HL-60/S4 treated with retinoic acid at 250 ng/mL for 4 days and 3 days (cell line): ENCODE measurements at regions not wholly inside any gene's neighbourhood (a gene's known extent, or its start where the extent isn't known, plus 50 kb on each side); places are given as distances from the start of the nearest gene placed in this dataset.

Experiments used
- in situ Hi-C: fragments of 300-500 bp; cut with MboI; formaldehyde crosslinking; loops from 2 replicates; pipeline ENCODE4 v1.7.0; 2022; ENCODE audit warnings: low sequenced_read_pairs

- in situ Hi-C loops: no loop called here
Measured at GRCh38 chr4:138894709-138895108, 120.9 kb upstream of the NOCT start.

- in situ Hi-C loops: no loop called here
Measured at GRCh38 chr4:138894011-138894410, 121.6 kb upstream of the NOCT start.

- in situ Hi-C loops: no loop called here
Measured at GRCh38 chr4:138892483-138893407, 122.8 kb upstream of the NOCT start.

GRCh38 chr4:138891631-138892031 is 124.0 kb upstream of the NOCT start:
- in situ Hi-C loops: no loop called here

- in situ Hi-C loops: no loop called here
Measured at GRCh38 chr4:138890891-138891570, 124.5 kb upstream of the NOCT start.

- in situ Hi-C loops: no loop called here
Measured at GRCh38 chr4:138889216-138889615, 126.4 kb upstream of the NOCT start.

- in situ Hi-C loops: no loop called here
Measured at GRCh38 chr4:138887741-138888140, 127.8 kb upstream of the NOCT start.

GRCh38 chr4:138887341-138887740 is 128.2 kb upstream of the NOCT start:
- in situ Hi-C loops: no loop called here

GRCh38 chr4:138879757-138880156 is 135.8 kb upstream of the NOCT start:
- in situ Hi-C loops: no loop called here

GRCh38 chr4:138875891-138876608 is 139.5 kb upstream of the NOCT start:
- in situ Hi-C loops: no loop called here

- in situ Hi-C loops: no loop called here
Measured at GRCh38 chr4:138871555-138871875, 144.1 kb upstream of the NOCT start.

GRCh38 chr4:138870737-138871554 is 144.6 kb upstream of the NOCT start:
- in situ Hi-C loops: no loop called here

GRCh38 chr4:138869631-138870030 is 145.9 kb upstream of the NOCT start:
- in situ Hi-C loops: no loop called here

GRCh38 chr4:138869165-138869564 is 146.4 kb upstream of the NOCT start:
- in situ Hi-C loops: no loop called here

- in situ Hi-C loops: no loop called here
Measured at GRCh38 chr4:138868562-138868961, 147.0 kb upstream of the NOCT start.

GRCh38 chr4:138867404-138867803 is 148.2 kb upstream of the NOCT start:
- in situ Hi-C loops: no loop called here

GRCh38 chr4:138866314-138866713 is 149.3 kb upstream of the NOCT start:
- in situ Hi-C loops: no loop called here

- in situ Hi-C loops: no loop called here
Measured at GRCh38 chr4:138865765-138866164, 149.8 kb upstream of the NOCT start.

GRCh38 chr4:138864961-138865720 is 150.4 kb upstream of the NOCT start:
- in situ Hi-C loops: no loop called here

- in situ Hi-C loops: no loop called here
Measured at GRCh38 chr4:138863160-138863559, 152.4 kb upstream of the NOCT start.
